GM12878 (cell line): ENCODE measurements at regions not wholly inside any gene's neighbourhood (a gene's known extent, or its start where the extent isn't known, plus 50 kb on each side); places are given as distances from the start of the nearest gene placed in this dataset.

ENCODE experiments used
- ATAC-seq: fragments of 200-7000 bp; cut with Tn5 transposase; 3 replicates; pipeline ENCODE4 v1.9.1; 2020; ENCODE audit warnings: mild to moderate bottlenecking, moderate library complexity
- BruUV-seq: library from RNA; stranded (reverse); fragments of 400-500 nt; replicated peaks from 2 replicates; lab custom pipeline; 2021; lab: Mats Ljungman, UMichigan
- CTCF ChIA-PET: fragments of 300-600 bp; sonication (Branson Sonifier 250); formaldehyde crosslinking; extraction: SDS; loops from one replicate; lab custom pipeline; 2021; ENCODE audit warnings: inconsistent platforms; lab: Yijun Ruan, JAX
- POLR2A ChIA-PET: fragments of 350-600 bp; formaldehyde crosslinking; extraction: SDS; loops from one replicate; lab custom pipeline; 2021; ENCODE audit warnings: inconsistent platforms; lab: Charles Lee
- RAD21 ChIA-PET: fragments of 300-600 bp; sonication (Branson Sonifier 250); formaldehyde crosslinking; loops from one replicate; lab custom pipeline; 2023; ENCODE audit warnings: antibody characterized with exemption; ENCODE audit not compliant: unreplicated experiment; lab: Charles Lee
- SMC1A ChIA-PET: fragments of 300-600 bp; sonication (Branson Sonifier 250); formaldehyde crosslinking; loops from one replicate; lab custom pipeline; 2023; ENCODE audit not compliant: unreplicated experiment, uncharacterized antibody; lab: Charles Lee
- DNase-seq: peaks from one replicate; pipeline ENCODE4 v3.0.0-alpha.2; 2011; ENCODE audit warnings: low read depth, low spot score
- FAIRE-seq: peaks from 3 replicates; lab custom pipeline; 2011; peaks lifted over from hg19 to GRCh38; lab: Jason Lieb, UNC
- H2AFZ ChIP-seq: 2 replicates; pipeline ENCODE4 v1.6.0; 2011; ENCODE audit warnings: low read depth, low read length, control low read depth; ENCODE audit not compliant: control insufficient read depth
- H3K27ac ChIP-seq: 2 replicates; pipeline ENCODE4 v1.5.1; 2011; ENCODE audit warnings: control low read depth; ENCODE audit not compliant: control insufficient read depth, insufficient read depth
- H3K27me3 ChIP-seq, 2 experiments: replicated peaks in 1 of 2; 2 replicates each; pipeline versions ENCODE4 v1.6.0 to v1.6.1; 2011; ENCODE audit warnings: low read length in 1 of 2; ENCODE audit not compliant: control insufficient read depth in 2 of 2, insufficient read depth in 2 of 2
- H3K36me3 ChIP-seq, 2 experiments: 2 replicates each; pipeline ENCODE4 v1.5.1; 2011; ENCODE audit warnings: low read length in 1 of 2; ENCODE audit not compliant: control insufficient read depth in 2 of 2, insufficient read depth in 2 of 2
- H3K4me1 ChIP-seq: 2 replicates; pipeline ENCODE4 v1.6.1; 2011; ENCODE audit warnings: mild to moderate bottlenecking, low read length, moderate library complexity, mixed read lengths; ENCODE audit not compliant: control insufficient read depth, insufficient read depth
- H3K4me2 ChIP-seq: 2 replicates; pipeline ENCODE4 v1.6.0; 2011; ENCODE audit warnings: control low read depth; ENCODE audit not compliant: control insufficient read depth, insufficient read depth
- H3K4me3 ChIP-seq: fragments of 200-600 bp; sonication (generic); 2 replicates; pipeline ENCODE4 v1.5.1; 2016
- H3K79me2 ChIP-seq: 2 replicates; pipeline ENCODE4 v1.6.0; 2011; ENCODE audit warnings: low read length; ENCODE audit not compliant: control insufficient read depth, insufficient read depth
- H3K9ac ChIP-seq: 2 replicates; pipeline ENCODE4 v1.8.0; 2011; ENCODE audit warnings: low read length, control low read depth, mixed read lengths; ENCODE audit not compliant: control insufficient read depth, insufficient read depth
- H3K9me3 ChIP-seq: replicated peaks from 3 replicates; pipeline ENCODE4 v1.5.1; 2011; ENCODE audit warnings: mild to moderate bottlenecking, low read length; ENCODE audit not compliant: control insufficient read depth, insufficient read depth
- H4K20me1 ChIP-seq: 2 replicates; pipeline ENCODE4 v1.6.0; 2011; ENCODE audit not compliant: control insufficient read depth, insufficient read depth
- PAX5 ChIP-seq: IDR thresholded peaks from 2 replicates; pipeline ENCODE4 v1.6.1; 2011; ENCODE audit warnings: low read depth, low read length, borderline replicate concordance
- PAX8 ChIP-seq: fragments of 450-650 bp; IDR thresholded peaks from 2 replicates; pipeline ENCODE4 v1.6.1; 2017; ENCODE audit warnings: mild to moderate bottlenecking, moderate library complexity
- RAD51 ChIP-seq: fragments of 450-650 bp; IDR thresholded peaks from 2 replicates; pipeline ENCODE4 v1.6.1; 2016; ENCODE audit warnings: moderate library complexity, mild to moderate bottlenecking, inconsistent platforms
- SIX5 ChIP-seq: IDR thresholded peaks from 2 replicates; pipeline ENCODE4 v1.6.1; 2011; ENCODE audit warnings: mild to moderate bottlenecking, low read depth, low read length, moderate library complexity; ENCODE audit not compliant: severe bottlenecking
- SMC3 ChIP-seq: IDR thresholded peaks from 2 replicates; pipeline ENCODE4 v1.6.1; 2011; ENCODE audit warnings: low read length, improper control_type of control experiment, borderline replicate concordance
- USF2 ChIP-seq: IDR thresholded peaks from 2 replicates; pipeline ENCODE4 v1.6.1; 2011; ENCODE audit warnings: low read depth, low read length, improper control_type of control experiment, borderline replicate concordance
- YBX1 ChIP-seq: fragments of 450-650 bp; IDR thresholded peaks from 2 replicates; pipeline ENCODE4 v1.6.1; 2016; ENCODE audit warnings: antibody characterized with exemption
- ZNF687 ChIP-seq: fragments of 450-650 bp; IDR thresholded peaks from 2 replicates; pipeline ENCODE4 v1.6.1; 2017; ENCODE audit warnings: mild to moderate bottlenecking, moderate library complexity
- WGBS: methylation state at CpG from one replicate; pipeline ENCODE4 v1.1.6; 2016; ENCODE audit warnings: low lambda C conversion rate; ENCODE audit not compliant: insufficient replicate concordance, insufficient coverage; ENCODE audit errors: missing lambda C conversion rate; 5-methylcytosine and 5-hydroxymethylcytosine counted together
- in situ Hi-C: fragments of 300-500 bp; cut with MboI; formaldehyde crosslinking; loops from 9 replicates; pipeline ENCODE4 v1.14.3; 2018; ENCODE audit warnings: mixed read lengths
- intact Hi-C: fragments of 100-400 bp; cut with micrococcal nuclease; formaldehyde crosslinking; loops from one replicate; pipeline ENCODE4 v1.14.2; 2022; ENCODE audit not compliant: unreplicated experiment
- TF ChIP-seq, protein P1 (sequence below): fragments of 450-650 bp; IDR thresholded peaks from 2 replicates; pipeline ENCODE4 v1.6.1; 2018; ENCODE audit warnings: mild to moderate bottlenecking, low read depth, moderate library complexity; ENCODE audit not compliant: partially characterized antibody

GRCh38 chr2:150371044-150371818 is 116.2 kb downstream of the RND3 start:
- H3K4me3 ChIP-seq, result no peak overlapping the region
- CTCF ChIA-PET, result no interaction called here

More at GRCh38 chr2:150371044-150371818, 116.2 kb downstream of the RND3 start:
- no peak overlapping the region for H3K27ac ChIP-seq
- POLR2A ChIA-PET, result no interaction called here
- H3K36me3 ChIP-seq, result no peaks in the 10 kb centered on the region
- no peaks in the 10 kb centered on the region for H3K4me1 ChIP-seq
- H2AFZ ChIP-seq, result no peak overlapping the region
- H3K27me3 ChIP-seq, result no peaks in the 10 kb centered on the region
- SMC1A ChIA-PET, result interaction anchor here (0.6 to 1.0 kb wide), 2 partner anchors 18 to 111 kb away, joined by 3 read pairs; no protein-coding TSS in a partner anchor
- no peak overlapping the region for H3K4me2 ChIP-seq
- no peak for DNase-seq
- no peak for FAIRE-seq
- BruUV-seq, result no TSS peak
- H4K20me1 ChIP-seq, result no peaks in the 10 kb centered on the region
- intact Hi-C loops (no loop called here), in situ Hi-C loops (no loop called here)
- no peaks in the 10 kb centered on the region for H3K9me3 ChIP-seq
- no peak for ATAC-seq
- H3K9ac ChIP-seq, result no peak overlapping the region
- H3K79me2 ChIP-seq, result no peaks in the 10 kb centered on the region
- 0% methylated on average over 3 of the region's 3 CpGs for WGBS
- RAD21 ChIA-PET, result no interaction called here
- TF ChIP-seq PAX5 (no peak), PAX8 (no peak), RAD51 (no peak), SIX5 (no peak), SMC3 (no peak), YBX1 (no peak), ZNF687 (no peak), USF2 (no peak)
- TF ChIP-seq, protein P1, sequence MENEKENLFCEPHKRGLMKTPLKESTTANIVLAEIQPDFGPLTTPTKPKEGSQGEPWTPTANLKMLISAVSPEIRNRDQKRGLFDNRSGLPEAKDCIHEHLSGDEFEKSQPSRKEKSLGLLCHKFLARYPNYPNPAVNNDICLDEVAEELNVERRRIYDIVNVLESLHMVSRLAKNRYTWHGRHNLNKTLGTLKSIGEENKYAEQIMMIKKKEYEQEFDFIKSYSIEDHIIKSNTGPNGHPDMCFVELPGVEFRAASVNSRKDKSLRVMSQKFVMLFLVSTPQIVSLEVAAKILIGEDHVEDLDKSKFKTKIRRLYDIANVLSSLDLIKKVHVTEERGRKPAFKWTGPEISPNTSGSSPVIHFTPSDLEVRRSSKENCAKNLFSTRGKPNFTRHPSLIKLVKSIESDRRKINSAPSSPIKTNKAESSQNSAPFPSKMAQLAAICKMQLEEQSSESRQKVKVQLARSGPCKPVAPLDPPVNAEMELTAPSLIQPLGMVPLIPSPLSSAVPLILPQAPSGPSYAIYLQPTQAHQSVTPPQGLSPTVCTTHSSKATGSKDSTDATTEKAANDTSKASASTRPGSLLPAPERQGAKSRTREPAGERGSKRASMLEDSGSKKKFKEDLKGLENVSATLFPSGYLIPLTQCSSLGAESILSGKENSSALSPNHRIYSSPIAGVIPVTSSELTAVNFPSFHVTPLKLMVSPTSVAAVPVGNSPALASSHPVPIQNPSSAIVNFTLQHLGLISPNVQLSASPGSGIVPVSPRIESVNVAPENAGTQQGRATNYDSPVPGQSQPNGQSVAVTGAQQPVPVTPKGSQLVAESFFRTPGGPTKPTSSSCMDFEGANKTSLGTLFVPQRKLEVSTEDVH, result no peak
